MG63 (cell line): ENCODE measurements at regions not wholly inside any gene's neighbourhood (a gene's known extent, or its start where the extent isn't known, plus 50 kb on each side); places are given as distances from the start of the nearest gene placed in this dataset.

Experiments
- DNase-seq: peaks from one replicate; pipeline ENCODE4 v3.0.0-alpha.2; 2020
- H3K27me3 ChIP-seq: fragments of 250-450 bp; sonication (Bioruptor Pico); 2 replicates; pipeline ENCODE4 v1.5.1; 2020; ENCODE audit warnings: mild to moderate bottlenecking, moderate library complexity
- H3K36me3 ChIP-seq: fragments of 250-450 bp; sonication (Bioruptor Pico); 2 replicates; pipeline ENCODE4 v1.5.1; 2020; ENCODE audit warnings: mild to moderate bottlenecking, moderate library complexity
- H3K4me3 ChIP-seq: fragments of 250-450 bp; sonication (Bioruptor Pico); 2 replicates; pipeline ENCODE4 v1.5.1; 2020; ENCODE audit warnings: mild to moderate bottlenecking, moderate library complexity
- H3K9me3 ChIP-seq: fragments of 250-450 bp; sonication (Bioruptor Pico); 2 replicates; pipeline ENCODE4 v1.5.1; 2020; ENCODE audit warnings: mild to moderate bottlenecking, moderate library complexity

- H3K9me3 ChIP-seq: no peaks in the 10 kb centered on the region; the same call in 1 of the 2 replicates
- no peak for DNase-seq
- H3K4me3 ChIP-seq: no peak overlapping the region
- no peaks in the 10 kb centered on the region for H3K36me3 ChIP-seq
- H3K27me3 ChIP-seq: peaks cover 40% of the 10 kb centered on the region
Observed at GRCh38 chr22:49616356-49617231, 211.1 kb downstream of the BRD1 start.

GRCh38 chr22:49614966-49615965 lies 212.4 kb downstream of the BRD1 start:
- DNase-seq: no peak
- no peaks in the 10 kb centered on the region; the same call in 1 of the 2 replicates for H3K9me3 ChIP-seq
- H3K27me3 ChIP-seq: peaks cover 35% of the 10 kb centered on the region
- H3K36me3 ChIP-seq: no peaks in the 10 kb centered on the region
- H3K4me3 ChIP-seq: no peak overlapping the region

- Histone ChIP-seq H3K36me3 (no peaks in the 10 kb centered on the region), H3K27me3 (peaks cover 19% of the 10 kb centered on the region), H3K9me3 (no peaks in the 10 kb centered on the region; the same call in 1 of the 2 replicates), H3K4me3 (no peak overlapping the region)
- DNase-seq: no peak
Observed at GRCh38 chr22:49613511-49614270, 214.0 kb downstream of the BRD1 start.

- no peaks in the 10 kb centered on the region for H3K36me3 ChIP-seq
- peaks cover 15% of the 10 kb centered on the region; the same call in 1 of the 2 replicates for H3K27me3 ChIP-seq
- H3K4me3 ChIP-seq: no peak overlapping the region
- no peak for DNase-seq
- H3K9me3 ChIP-seq: no peaks in the 10 kb centered on the region; the same call in 1 of the 2 replicates
Observed at GRCh38 chr22:49613108-49613507, 214.6 kb downstream of the BRD1 start.

- no peak for DNase-seq
- Histone ChIP-seq H3K36me3 (no peaks in the 10 kb centered on the region), H3K27me3 (peaks cover 3% of the 10 kb centered on the region; the same call in 1 of the 2 replicates), H3K9me3 (peaks cover 8% of the 10 kb centered on the region), H3K4me3 (no peak overlapping the region)
Observed at GRCh38 chr22:49609207-49609876, 218.3 kb downstream of the BRD1 start.

GRCh38 chr22:49608660-49609059 lies 219.0 kb downstream of the BRD1 start:
- DNase-seq: no peak
- Histone ChIP-seq H3K36me3 (no peaks in the 10 kb centered on the region), H3K4me3 (no peak overlapping the region), H3K27me3 (no peaks in the 10 kb centered on the region; the same call in 1 of the 2 replicates), H3K9me3 (peaks cover 8% of the 10 kb centered on the region)

GRCh38 chr22:49608228-49608627 lies 219.4 kb downstream of the BRD1 start:
- H3K27me3 ChIP-seq: no peaks in the 10 kb centered on the region; the same call in 1 of the 2 replicates
- no peaks in the 10 kb centered on the region for H3K36me3 ChIP-seq
- no peak overlapping the region for H3K4me3 ChIP-seq
- peaks cover 8% of the 10 kb centered on the region for H3K9me3 ChIP-seq
- DNase-seq: no peak

GRCh38 chr22:49607821-49608220 lies 219.9 kb downstream of the BRD1 start:
- H3K36me3 ChIP-seq: no peaks in the 10 kb centered on the region
- no peak overlapping the region for H3K4me3 ChIP-seq
- H3K9me3 ChIP-seq: peaks cover 8% of the 10 kb centered on the region
- DNase-seq: no peak
- no peaks in the 10 kb centered on the region; the same call in 1 of the 2 replicates for H3K27me3 ChIP-seq

- H3K9me3 ChIP-seq: peaks cover 8% of the 10 kb centered on the region
Observed at GRCh38 chr22:49606562-49607290, 220.9 kb downstream of the BRD1 start.

GRCh38 chr22:49604732-49605302 lies 222.9 kb downstream of the BRD1 start:
- Histone ChIP-seq H3K9me3 (peaks cover 8% of the 10 kb centered on the region), H3K4me3 (no peak overlapping the region), H3K27me3 (no peaks in the 10 kb centered on the region), H3K36me3 (no peaks in the 10 kb centered on the region)
- DNase-seq: no peak

More at GRCh38 chr22:49606562-49607290, 220.9 kb downstream of the BRD1 start:
- DNase-seq: no peak
- no peak overlapping the region for H3K4me3 ChIP-seq
- H3K27me3 ChIP-seq: no peaks in the 10 kb centered on the region
- H3K36me3 ChIP-seq: no peaks in the 10 kb centered on the region

GRCh38 chr22:49603016-49603415 lies 224.7 kb downstream of the BRD1 start:
- peaks cover 8% of the 10 kb centered on the region for H3K9me3 ChIP-seq
- H3K27me3 ChIP-seq: no peaks in the 10 kb centered on the region
- no peaks in the 10 kb centered on the region for H3K36me3 ChIP-seq
- no peak overlapping the region for H3K4me3 ChIP-seq
- DNase-seq: no peak

- no peak for DNase-seq
- Histone ChIP-seq H3K36me3 (no peaks in the 10 kb centered on the region), H3K27me3 (no peaks in the 10 kb centered on the region), H3K9me3 (peaks cover 8% of the 10 kb centered on the region), H3K4me3 (no peak overlapping the region)
Observed at GRCh38 chr22:49602481-49602880, 225.2 kb downstream of the BRD1 start.

GRCh38 chr22:49601614-49602321 lies 225.9 kb downstream of the BRD1 start:
- DNase-seq: no peak
- Histone ChIP-seq H3K27me3 (no peaks in the 10 kb centered on the region), H3K36me3 (no peaks in the 10 kb centered on the region), H3K9me3 (peaks cover 8% of the 10 kb centered on the region), H3K4me3 (no peak overlapping the region)

- H3K4me3 ChIP-seq: no peak overlapping the region
- peaks cover 8% of the 10 kb centered on the region for H3K9me3 ChIP-seq
- DNase-seq: no peak
- no peaks in the 10 kb centered on the region for H3K36me3 ChIP-seq
- no peaks in the 10 kb centered on the region for H3K27me3 ChIP-seq
Observed at GRCh38 chr22:49600891-49601431, 226.7 kb downstream of the BRD1 start.
